Keratinocyte (primary cell): ENCODE measurements at regions not wholly inside any gene's neighbourhood (a gene's known extent, or its start where the extent isn't known, plus 50 kb on each side); places are given as distances from the start of the nearest gene placed in this dataset.

Experiments
- DNase-seq: peaks from one replicate; pipeline ENCODE4 v3.0.0-alpha.2; 2011; ENCODE audit warnings: low read depth, missing footprints, low spot score
- FAIRE-seq: peaks from 2 replicates; lab custom pipeline; 2011; peaks lifted over from hg19 to GRCh38; lab: Jason Lieb, UNC
- H2AFZ ChIP-seq: 2 replicates; pipeline ENCODE4 v1.6.0; 2012; ENCODE audit warnings: low read length, control low read depth, inconsistent platforms; ENCODE audit not compliant: control insufficient read depth
- H3K27ac ChIP-seq: 2 replicates; pipeline ENCODE4 v1.5.1; 2011; ENCODE audit warnings: low read length; ENCODE audit not compliant: control insufficient read depth, insufficient read depth
- H3K27me3 ChIP-seq: 3 replicates; pipeline ENCODE4 v1.6.0; 2011; ENCODE audit warnings: low read length; ENCODE audit not compliant: control insufficient read depth, insufficient read depth; ENCODE audit errors: extremely low read depth
- H3K36me3 ChIP-seq, 2 experiments: 2 replicates in 1 of 2; 3 replicates in 1 of 2; pipeline ENCODE4 v1.5.1; 2011; ENCODE audit warnings: low read length in 2 of 2, mild to moderate bottlenecking in 1 of 2; ENCODE audit not compliant: control insufficient read depth in 2 of 2, insufficient read depth in 2 of 2; ENCODE audit errors: extremely low read depth in 1 of 2
- H3K4me1 ChIP-seq: 3 replicates; pipeline ENCODE4 v1.5.1; 2011; ENCODE audit warnings: low read length; ENCODE audit not compliant: control insufficient read depth, insufficient read depth; ENCODE audit errors: extremely low read depth
- H3K4me2 ChIP-seq: 3 replicates; pipeline ENCODE4 v1.6.0; 2011; ENCODE audit warnings: low read depth, low read length; ENCODE audit not compliant: control insufficient read depth, insufficient read depth; ENCODE audit errors: extremely low read depth
- H3K4me3 ChIP-seq, 3 experiments: fragments of 200-600 bp in 1 of 3; sonication (generic) in 1 of 3; 2 replicates in 2 of 3; 3 replicates in 1 of 3; pipeline ENCODE4 v1.5.1; 2011 to 2016; ENCODE audit warnings: low read length in 3 of 3, mild to moderate bottlenecking in 3 of 3, control low read depth in 2 of 3, inconsistent platforms in 1 of 3, low read depth in 1 of 3, mixed read lengths in 1 of 3, mixed run types in 1 of 3, moderate library complexity in 1 of 3; ENCODE audit not compliant: control insufficient read depth in 2 of 3, insufficient read depth in 2 of 3; ENCODE audit errors: extremely low read depth in 1 of 3
- H3K79me2 ChIP-seq: 2 replicates; pipeline ENCODE4 v1.6.0; 2012; ENCODE audit warnings: low read length; ENCODE audit not compliant: control insufficient read depth, insufficient read depth
- H3K9ac ChIP-seq: 3 replicates; pipeline ENCODE4 v1.6.0; 2011; ENCODE audit warnings: low read length; ENCODE audit not compliant: control insufficient read depth, insufficient read depth; ENCODE audit errors: extremely low read depth
- H3K9me1 ChIP-seq: 3 replicates; pipeline ENCODE4 v1.6.0; 2011; ENCODE audit warnings: low read length; ENCODE audit not compliant: control insufficient read depth, insufficient read depth; ENCODE audit errors: extremely low read depth
- H3K9me3 ChIP-seq: 2 replicates; pipeline ENCODE4 v1.5.1; 2012; ENCODE audit warnings: low read depth, low read length; ENCODE audit not compliant: control insufficient read depth
- H4K20me1 ChIP-seq: 3 replicates; pipeline ENCODE4 v1.6.0; 2011; ENCODE audit warnings: low read length; ENCODE audit not compliant: control insufficient read depth, insufficient read depth; ENCODE audit errors: extremely low read depth
- EZH2 ChIP-seq: IDR thresholded peaks from one replicate; pipeline ENCODE4 v1.6.1; 2012; ENCODE audit warnings: inconsistent platforms, mild to moderate bottlenecking, low read length, moderate library complexity
- dilution Hi-C: fragments of 300-500 bp; cut with MboI; formaldehyde crosslinking; loops from one replicate; pipeline ENCODE4 v1.7.0; 2020; ENCODE audit warnings: low sequenced_read_pairs; ENCODE audit not compliant: extremely low pct_ligation_motif_present
- TF ChIP-seq, protein P1 (sequence below), 3 experiments: IDR thresholded peaks in 1 of 3; conservative IDR thresholded peaks in 1 of 3; optimal IDR thresholded peaks in 1 of 3; 2 replicates in 2 of 3; 3 replicates in 1 of 3; pipeline versions ENCODE3 to v1.5.1; 2011; ENCODE audit warnings: low read length in 3 of 3, mild to moderate bottlenecking in 3 of 3, moderate library complexity in 2 of 3, control low read depth in 1 of 3, inconsistent platforms in 1 of 3; ENCODE audit not compliant: insufficient read depth in 2 of 3; ENCODE audit errors: extremely low read depth in 1 of 3

GRCh38 chr20:20799716-20800312 is 87.4 kb upstream of the RALGAPA2 start:
- no peaks in the 10 kb centered on the region for H3K36me3 ChIP-seq
- H3K4me3 ChIP-seq = no peak overlapping the region
- no peak overlapping the region for H3K9ac ChIP-seq
- H3K4me2 ChIP-seq = no peak overlapping the region
- FAIRE-seq (no peak), DNase-seq (no peak)
- no peak for TF ChIP-seq EZH2
- TF ChIP-seq, protein P1, sequence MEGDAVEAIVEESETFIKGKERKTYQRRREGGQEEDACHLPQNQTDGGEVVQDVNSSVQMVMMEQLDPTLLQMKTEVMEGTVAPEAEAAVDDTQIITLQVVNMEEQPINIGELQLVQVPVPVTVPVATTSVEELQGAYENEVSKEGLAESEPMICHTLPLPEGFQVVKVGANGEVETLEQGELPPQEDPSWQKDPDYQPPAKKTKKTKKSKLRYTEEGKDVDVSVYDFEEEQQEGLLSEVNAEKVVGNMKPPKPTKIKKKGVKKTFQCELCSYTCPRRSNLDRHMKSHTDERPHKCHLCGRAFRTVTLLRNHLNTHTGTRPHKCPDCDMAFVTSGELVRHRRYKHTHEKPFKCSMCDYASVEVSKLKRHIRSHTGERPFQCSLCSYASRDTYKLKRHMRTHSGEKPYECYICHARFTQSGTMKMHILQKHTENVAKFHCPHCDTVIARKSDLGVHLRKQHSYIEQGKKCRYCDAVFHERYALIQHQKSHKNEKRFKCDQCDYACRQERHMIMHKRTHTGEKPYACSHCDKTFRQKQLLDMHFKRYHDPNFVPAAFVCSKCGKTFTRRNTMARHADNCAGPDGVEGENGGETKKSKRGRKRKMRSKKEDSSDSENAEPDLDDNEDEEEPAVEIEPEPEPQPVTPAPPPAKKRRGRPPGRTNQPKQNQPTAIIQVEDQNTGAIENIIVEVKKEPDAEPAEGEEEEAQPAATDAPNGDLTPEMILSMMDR (optimal IDR thresholded peaks at IDR 0.05 in 1 of 3, IDR thresholded peaks at IDR 0.05 in 1 of 3, conservative IDR thresholded peaks at IDR 0.05 in 1 of 3; ENCODE audit: extremely low read depth in 1 of 3, insufficient read depth in 2 of 3, low read length in 3 of 3) = no peak
- no peaks in the 10 kb centered on the region for H4K20me1 ChIP-seq
- no peaks in the 10 kb centered on the region for H3K4me1 ChIP-seq
- H3K9me3 ChIP-seq = no peaks in the 10 kb centered on the region
- H2AFZ ChIP-seq = no peak overlapping the region
- H3K27me3 ChIP-seq = no peaks in the 10 kb centered on the region
- dilution Hi-C loops = no loop called here
- H3K9me1 ChIP-seq = no peaks in the 10 kb centered on the region
- H3K27ac ChIP-seq = no peak overlapping the region
- H3K79me2 ChIP-seq = no peaks in the 10 kb centered on the region

GRCh38 chr20:20797521-20798310 is 85.3 kb upstream of the RALGAPA2 start:
- Histone ChIP-seq H3K4me2 (no peak overlapping the region), H3K4me3 (no peak overlapping the region), H2AFZ (no peak overlapping the region), H3K36me3 (no peaks in the 10 kb centered on the region), H3K9me3 (no peaks in the 10 kb centered on the region), H3K9ac (no peak overlapping the region), H3K27me3 (no peaks in the 10 kb centered on the region), H3K27ac (no peak overlapping the region), H3K79me2 (no peaks in the 10 kb centered on the region), H3K4me1 (no peaks in the 10 kb centered on the region), H3K9me1 (no peaks in the 10 kb centered on the region), H4K20me1 (no peaks in the 10 kb centered on the region)
- dilution Hi-C loops = no loop called here
- DNase-seq (no peak), FAIRE-seq (no peak)
- TF ChIP-seq EZH2 = no peak
- TF ChIP-seq, protein P1 (optimal IDR thresholded peaks at IDR 0.05 in 1 of 3, IDR thresholded peaks at IDR 0.05 in 1 of 3, conservative IDR thresholded peaks at IDR 0.05 in 1 of 3; ENCODE audit: extremely low read depth in 1 of 3, insufficient read depth in 2 of 3, low read length in 3 of 3) = no peak
